Osteoblast (primary cell): ENCODE measurements at regions not wholly inside any gene's neighbourhood (a gene's known extent, or its start where the extent isn't known, plus 50 kb on each side); places are given as distances from the start of the nearest gene placed in this dataset.

Experiments used
- DNase-seq: peaks from one replicate; pipeline ENCODE4 v3.0.0; 2011; ENCODE audit warnings: low spot score, mixed read lengths; ENCODE audit not compliant: insufficient read length; ENCODE audit errors: missing footprints
- H2AFZ ChIP-seq: 2 replicates; pipeline ENCODE4 v1.6.0; 2011; ENCODE audit warnings: mild to moderate bottlenecking, low read length
- H3K27ac ChIP-seq: 2 replicates; pipeline ENCODE4 v1.5.1; 2011; ENCODE audit warnings: mild to moderate bottlenecking, low read depth, low read length, moderate library complexity
- H3K27me3 ChIP-seq: 2 replicates; pipeline ENCODE4 v1.6.0; 2012; ENCODE audit warnings: mild to moderate bottlenecking, control low read depth, inconsistent platforms, low read length, moderate library complexity; ENCODE audit not compliant: insufficient read depth
- H3K36me3 ChIP-seq: 2 replicates; pipeline ENCODE4 v1.5.1; 2011; ENCODE audit warnings: mild to moderate bottlenecking, low read length, control low read depth, moderate library complexity; ENCODE audit not compliant: insufficient read depth
- H3K4me1 ChIP-seq: 2 replicates; pipeline ENCODE4 v1.5.1; 2011; ENCODE audit warnings: mild to moderate bottlenecking, low read length, control low read depth, moderate library complexity; ENCODE audit not compliant: insufficient read depth
- H3K4me2 ChIP-seq: 2 replicates; pipeline ENCODE4 v1.6.0; 2011; ENCODE audit warnings: mild to moderate bottlenecking, low read length; ENCODE audit not compliant: insufficient read depth
- H3K4me3 ChIP-seq: fragments of 200-600 bp; sonication (generic); 3 replicates; pipeline ENCODE4 v1.5.1; 2012; ENCODE audit warnings: mild to moderate bottlenecking, low read length, inconsistent platforms; ENCODE audit not compliant: insufficient read depth
- H3K79me2 ChIP-seq: 2 replicates; pipeline ENCODE4 v1.6.0; 2012; ENCODE audit warnings: mild to moderate bottlenecking, low read length, control low read depth, inconsistent platforms; ENCODE audit not compliant: insufficient read depth
- H3K9me3 ChIP-seq: 2 replicates; pipeline ENCODE4 v1.5.1; 2011; ENCODE audit warnings: low read depth, low read length, control low read depth
- H4K20me1 ChIP-seq: 2 replicates; pipeline ENCODE4 v1.6.0; 2012; ENCODE audit warnings: mild to moderate bottlenecking, low read length, control low read depth; ENCODE audit not compliant: insufficient read depth
- CTCF ChIP-seq: IDR thresholded peaks from 2 replicates; pipeline ENCODE4 v1.5.1; 2011; ENCODE audit warnings: mild to moderate bottlenecking, low read depth, low read length, moderate library complexity; ENCODE audit errors: extremely low read depth

- Histone ChIP-seq H2AFZ (no peak overlapping the region), H3K4me1 (no peaks in the 10 kb centered on the region), H3K27me3 (no peaks in the 10 kb centered on the region), H3K4me3 (no peak overlapping the region), H3K36me3 (no peaks in the 10 kb centered on the region), H3K79me2 (no peaks in the 10 kb centered on the region), H4K20me1 (no peaks in the 10 kb centered on the region), H3K4me2 (no peak overlapping the region), H3K9me3 (peaks cover 3% of the 10 kb centered on the region), H3K27ac (no peak overlapping the region)
- DNase-seq: no peak
- no peak for TF ChIP-seq CTCF
Observed at GRCh38 chr6:10048370-10049297, 366.2 kb downstream of the TFAP2A start.

- no peaks in the 10 kb centered on the region for H3K79me2 ChIP-seq
- no peak overlapping the region for H2AFZ ChIP-seq
- no peaks in the 10 kb centered on the region for H4K20me1 ChIP-seq
- H3K27me3 ChIP-seq: no peaks in the 10 kb centered on the region
- no peaks in the 10 kb centered on the region for H3K4me1 ChIP-seq
- no peak for DNase-seq
- H3K27ac ChIP-seq: no peak overlapping the region
- no peak for TF ChIP-seq CTCF
- H3K36me3 ChIP-seq: no peaks in the 10 kb centered on the region
- H3K4me2 ChIP-seq: no peak overlapping the region
- peaks cover 3% of the 10 kb centered on the region for H3K9me3 ChIP-seq
- H3K4me3 ChIP-seq: no peak overlapping the region
Observed at GRCh38 chr6:10042280-10042679, 372.6 kb downstream of the TFAP2A start.

GRCh38 chr6:10033223-10033829, 381.5 kb downstream of the TFAP2A start:
- no peak overlapping the region for H3K4me2 ChIP-seq
- no peaks in the 10 kb centered on the region for H3K9me3 ChIP-seq
- no peak overlapping the region for H2AFZ ChIP-seq
- H3K4me1 ChIP-seq: no peaks in the 10 kb centered on the region
- no peak overlapping the region for H3K27ac ChIP-seq
- no peak for DNase-seq
- no peaks in the 10 kb centered on the region for H3K79me2 ChIP-seq
- H3K4me3 ChIP-seq: no peak overlapping the region
- no peaks in the 10 kb centered on the region for H3K36me3 ChIP-seq
- TF ChIP-seq CTCF: no peak
- no peaks in the 10 kb centered on the region for H4K20me1 ChIP-seq
- H3K27me3 ChIP-seq: no peaks in the 10 kb centered on the region

GRCh38 chr6:10031617-10032016, 383.3 kb downstream of the TFAP2A start:
- Histone ChIP-seq H3K4me1 (no peaks in the 10 kb centered on the region), H2AFZ (no peak overlapping the region), H3K27me3 (no peaks in the 10 kb centered on the region), H3K27ac (no peak overlapping the region), H4K20me1 (no peaks in the 10 kb centered on the region), H3K36me3 (no peaks in the 10 kb centered on the region), H3K4me2 (no peak overlapping the region), H3K9me3 (no peaks in the 10 kb centered on the region), H3K4me3 (no peak overlapping the region), H3K79me2 (no peaks in the 10 kb centered on the region)
- TF ChIP-seq CTCF: no peak
- DNase-seq: no peak
